C4-2B (cell line): ENCODE measurements at regions not wholly inside any gene's neighbourhood (a gene's known extent, or its start where the extent isn't known, plus 50 kb on each side); places are given as distances from the start of the nearest gene placed in this dataset.

ENCODE experiments used
- ZFX ChIP-seq: fragments of 450-650 bp; IDR thresholded peaks from 2 replicates; pipeline ENCODE4 v1.6.1; 2017
- TF ChIP-seq, protein P1 (sequence below): fragments of 450-650 bp; conservative IDR thresholded peaks from 2 replicates; pipeline ENCODE4 v1.5.1; 2017; ENCODE audit warnings: mild to moderate bottlenecking

DNA sequence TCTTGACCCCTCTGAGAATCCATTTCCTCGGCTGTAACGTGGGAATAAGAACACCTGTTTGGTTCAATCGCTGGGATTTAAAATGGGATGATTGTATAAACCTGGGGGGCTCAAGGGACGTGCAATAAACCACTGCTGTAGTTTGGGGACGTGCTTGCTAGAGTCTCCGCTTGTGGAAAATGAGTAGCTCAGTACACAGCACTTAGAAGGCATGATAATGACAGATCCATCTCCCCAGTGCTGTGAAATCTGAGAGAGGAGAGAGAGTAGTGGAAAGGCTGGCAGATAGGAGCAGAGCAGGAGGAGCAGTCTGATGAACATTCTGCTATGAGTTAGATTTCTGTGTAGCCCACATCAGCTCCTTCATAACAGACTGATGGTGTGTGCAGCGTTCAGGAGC lies 256.5 kb downstream of the MN1 start:
- TF ChIP-seq, protein P1, sequence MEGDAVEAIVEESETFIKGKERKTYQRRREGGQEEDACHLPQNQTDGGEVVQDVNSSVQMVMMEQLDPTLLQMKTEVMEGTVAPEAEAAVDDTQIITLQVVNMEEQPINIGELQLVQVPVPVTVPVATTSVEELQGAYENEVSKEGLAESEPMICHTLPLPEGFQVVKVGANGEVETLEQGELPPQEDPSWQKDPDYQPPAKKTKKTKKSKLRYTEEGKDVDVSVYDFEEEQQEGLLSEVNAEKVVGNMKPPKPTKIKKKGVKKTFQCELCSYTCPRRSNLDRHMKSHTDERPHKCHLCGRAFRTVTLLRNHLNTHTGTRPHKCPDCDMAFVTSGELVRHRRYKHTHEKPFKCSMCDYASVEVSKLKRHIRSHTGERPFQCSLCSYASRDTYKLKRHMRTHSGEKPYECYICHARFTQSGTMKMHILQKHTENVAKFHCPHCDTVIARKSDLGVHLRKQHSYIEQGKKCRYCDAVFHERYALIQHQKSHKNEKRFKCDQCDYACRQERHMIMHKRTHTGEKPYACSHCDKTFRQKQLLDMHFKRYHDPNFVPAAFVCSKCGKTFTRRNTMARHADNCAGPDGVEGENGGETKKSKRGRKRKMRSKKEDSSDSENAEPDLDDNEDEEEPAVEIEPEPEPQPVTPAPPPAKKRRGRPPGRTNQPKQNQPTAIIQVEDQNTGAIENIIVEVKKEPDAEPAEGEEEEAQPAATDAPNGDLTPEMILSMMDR: no peak
- TF ChIP-seq ZFX: no peak
